ENCODE measurements at regions not wholly inside any gene's neighbourhood (a gene's known extent, or its start where the extent isn't known, plus 50 kb on each side); places are given as distances from the start of the nearest gene placed in this dataset.

GRCh38 chr5:89297066-89297465, 414.1 kb upstream of the MEF2C start:
- H2AFZ ChIP-seq (ENCODE audit: low read depth, low read length), result no peak overlapping the region
- no peaks in the 10 kb centered on the region for H3K27me3 ChIP-seq (ENCODE audit: control insufficient read depth in 2 of 2, insufficient read depth in 2 of 2, low read length in 2 of 2)
- no peak for TF ChIP-seq EZH2 (IDR thresholded peaks at IDR 0.05; ENCODE audit: borderline replicate concordance, low read depth, low read length, severe bottlenecking)
- no peak for TF ChIP-seq CTCF (IDR thresholded peaks at IDR 0.05; ENCODE audit: extremely low read depth in 1 of 2, insufficient read depth in 1 of 2, low read depth in 1 of 2, low read length in 2 of 2)
- no peak for TF ChIP-seq POLR2A (IDR thresholded peaks at IDR 0.05; ENCODE audit: low read depth, low read length)
- TF ChIP-seq MYC (IDR thresholded peaks at IDR 0.05; ENCODE audit: low read depth, low read length), result no peak
- TF ChIP-seq GATA2 (IDR thresholded peaks at IDR 0.05; ENCODE audit: insufficient read depth, insufficient read length, low read depth, low read length), result no peak
- no peak for TF ChIP-seq POLR2AphosphoS5 (IDR thresholded peaks at IDR 0.05; ENCODE audit: insufficient read depth, low read depth, low read length)
- no peak for TF ChIP-seq JUN (IDR thresholded peaks at IDR 0.05; ENCODE audit: borderline replicate concordance, insufficient read depth, insufficient read length, low read depth)
- TF ChIP-seq MAX (IDR thresholded peaks at IDR 0.05; ENCODE audit: insufficient read depth, insufficient read length), result no peak
- no peak for TF ChIP-seq FOS (IDR thresholded peaks at IDR 0.05; ENCODE audit: borderline replicate concordance, insufficient read depth, low read length)
- no TSS peak for BruUV-seq (replicated peaks)
- no peaks in the 10 kb centered on the region for H3K9me3 ChIP-seq (replicated peaks; ENCODE audit: control insufficient read depth, insufficient read depth, low read length)
- POLR2A ChIA-PET, result no interaction called here
- H4K20me1 ChIP-seq (replicated peaks; ENCODE audit: control insufficient read depth, extremely low read depth, insufficient read depth, low read length), result no peaks in the 10 kb centered on the region
- FAIRE-seq (no peak), DNase-seq (ENCODE audit: low read depth, low spot score) (no peak)
- H3K4me3 ChIP-seq (replicated peaks in 1 of 3; ENCODE audit: insufficient read depth in 1 of 3, low read depth in 1 of 3, low read length in 3 of 3), result no peak overlapping the region
- H3K4me2 ChIP-seq (ENCODE audit: insufficient read depth, low read length), result no peak overlapping the region
- CTCF ChIA-PET, result no interaction called here
- H3K79me2 ChIP-seq (ENCODE audit: control insufficient read depth, insufficient read depth, low read length), result no peaks in the 10 kb centered on the region
- H3K4me1 ChIP-seq (ENCODE audit: control insufficient read depth, extremely low read depth, insufficient read depth, low read length), result no peaks in the 10 kb centered on the region
- intact Hi-C loops (cut with micrococcal nuclease), result no loop called here
- no peaks in the 10 kb centered on the region for H3K9me1 ChIP-seq (replicated peaks; ENCODE audit: control insufficient read depth, extremely low read depth, insufficient read depth, low read length)
- H3K9ac ChIP-seq (replicated peaks; ENCODE audit: extremely low read depth, insufficient read depth, low read length), result no peak overlapping the region
- no peak overlapping the region for H3K27ac ChIP-seq (ENCODE audit: insufficient read depth, low read depth, low read length)
- H3K36me3 ChIP-seq (ENCODE audit: control insufficient read depth in 2 of 2, extremely low read depth in 1 of 2, insufficient read depth in 2 of 2, low read length in 2 of 2), result no peaks in the 10 kb centered on the region
- dilution Hi-C loops (cut with MboI; ENCODE audit: extremely low pct_ligation_motif_present, low sequenced_read_pairs), result no loop called here

Data from endothelial cell of umbilical vein (primary cell).